ENCODE measurements at regions not wholly inside any gene's neighbourhood (a gene's known extent, or its start where the extent isn't known, plus 50 kb on each side); places are given as distances from the start of the nearest gene placed in this dataset.

DNA sequence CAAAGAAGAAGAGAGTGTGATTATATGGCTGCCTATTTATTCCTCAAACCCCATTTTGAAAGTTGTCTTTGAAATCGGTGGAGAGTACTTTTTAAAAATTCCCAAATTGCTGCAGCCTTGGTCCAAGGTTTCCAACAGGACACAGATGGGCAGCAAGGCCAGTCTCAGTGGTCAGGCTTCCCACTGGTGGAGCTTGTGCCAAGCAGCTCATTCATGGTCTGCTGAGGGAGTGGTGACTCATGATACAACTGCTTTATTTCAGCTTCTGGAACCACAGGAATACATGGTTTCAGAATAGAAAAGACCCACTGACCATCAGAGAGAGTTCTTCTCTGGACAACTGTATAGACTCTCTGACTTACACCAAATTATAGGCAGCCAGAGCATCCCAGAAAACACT is 673.1 kb upstream of the KLF4 start:
- H3K4me3 ChIP-seq (ENCODE audit: low read depth in 1 of 3, low read length in 3 of 3): no peak overlapping the region
- H3K27me3 ChIP-seq (ENCODE audit: control insufficient read depth in 4 of 4, insufficient read depth in 4 of 4, low read length in 3 of 4): no peaks in the 10 kb centered on the region
- no peak for DNase-seq (ENCODE audit: low spot score)
- no peaks in the 10 kb centered on the region for H3K36me3 ChIP-seq (ENCODE audit: control insufficient read depth in 4 of 4, insufficient read depth in 3 of 4, low read depth in 1 of 4, low read length in 3 of 4)
- H3K4me1 ChIP-seq (ENCODE audit: control insufficient read depth in 4 of 4, insufficient read depth in 4 of 4, low read length in 3 of 4): peaks cover 0 to 7% (median 4%) of the 10 kb centered on the region in 4 donors
- WGBS: 90% methylated on average over 1 of the region's 1 CpG
- TF ChIP-seq RXRA (IDR thresholded peaks at IDR 0.05): no peak
- TF ChIP-seq RAD21 (IDR thresholded peaks at IDR 0.05): no peak
- H3K27ac ChIP-seq (ENCODE audit: low read depth in 1 of 2, low read length in 2 of 2): no peak overlapping the region
- no peaks in the 10 kb centered on the region for H3K9me3 ChIP-seq (ENCODE audit: control insufficient read depth in 4 of 4, low read length in 3 of 4)
- H3K9ac ChIP-seq (ENCODE audit: low read depth in 1 of 2, low read length in 2 of 2): no peak overlapping the region

DNA sequence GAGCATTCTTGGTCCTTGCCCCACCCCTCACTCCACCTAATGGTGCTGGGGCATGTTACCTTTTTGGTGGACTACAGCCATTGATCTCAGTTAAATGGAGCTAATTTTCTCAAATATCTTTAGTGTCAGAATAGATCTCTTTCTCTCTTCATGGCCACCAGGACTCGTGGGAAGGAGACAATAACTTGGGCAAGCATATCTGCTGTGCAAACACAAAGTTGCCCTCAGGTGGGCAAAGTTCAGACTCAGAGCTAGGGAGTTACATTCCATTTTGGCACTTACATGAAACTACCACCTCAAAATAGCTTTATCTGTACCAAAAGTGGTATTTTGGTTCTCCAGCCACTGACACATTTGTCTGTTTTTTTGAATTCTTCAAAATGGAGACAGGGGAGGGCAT is 671.9 kb upstream of the KLF4 start:
- H3K36me3 ChIP-seq (ENCODE audit: control insufficient read depth in 4 of 4, insufficient read depth in 3 of 4, low read depth in 1 of 4, low read length in 3 of 4): no peaks in the 10 kb centered on the region
- TF ChIP-seq HNF4A (conservative IDR thresholded peaks at IDR 0.05) (peak; percentile 38 to 54), FOXA1 (IDR thresholded peaks at IDR 0.05) (no peak)
- TF ChIP-seq, protein P1, sequence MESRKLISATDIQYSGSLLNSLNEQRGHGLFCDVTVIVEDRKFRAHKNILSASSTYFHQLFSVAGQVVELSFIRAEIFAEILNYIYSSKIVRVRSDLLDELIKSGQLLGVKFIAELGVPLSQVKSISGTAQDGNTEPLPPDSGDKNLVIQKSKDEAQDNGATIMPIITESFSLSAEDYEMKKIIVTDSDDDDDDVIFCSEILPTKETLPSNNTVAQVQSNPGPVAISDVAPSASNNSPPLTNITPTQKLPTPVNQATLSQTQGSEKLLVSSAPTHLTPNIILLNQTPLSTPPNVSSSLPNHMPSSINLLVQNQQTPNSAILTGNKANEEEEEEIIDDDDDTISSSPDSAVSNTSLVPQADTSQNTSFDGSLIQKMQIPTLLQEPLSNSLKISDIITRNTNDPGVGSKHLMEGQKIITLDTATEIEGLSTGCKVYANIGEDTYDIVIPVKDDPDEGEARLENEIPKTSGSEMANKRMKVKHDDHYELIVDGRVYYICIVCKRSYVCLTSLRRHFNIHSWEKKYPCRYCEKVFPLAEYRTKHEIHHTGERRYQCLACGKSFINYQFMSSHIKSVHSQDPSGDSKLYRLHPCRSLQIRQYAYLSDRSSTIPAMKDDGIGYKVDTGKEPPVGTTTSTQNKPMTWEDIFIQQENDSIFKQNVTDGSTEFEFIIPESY (IDR thresholded peaks at IDR 0.05): no peak
- no peaks in the 10 kb centered on the region for H3K27me3 ChIP-seq (ENCODE audit: control insufficient read depth in 4 of 4, insufficient read depth in 4 of 4, low read length in 3 of 4)
- H3K4me1 ChIP-seq (ENCODE audit: control insufficient read depth in 4 of 4, insufficient read depth in 4 of 4, low read length in 3 of 4): peaks cover 0 to 7% (median 4%) of the 10 kb centered on the region in 4 donors
- no peak overlapping the region for H3K9ac ChIP-seq (ENCODE audit: low read depth in 1 of 2, low read length in 2 of 2)
- H3K27ac ChIP-seq (ENCODE audit: low read depth in 1 of 2, low read length in 2 of 2): no peak overlapping the region
- no peaks in the 10 kb centered on the region for H3K9me3 ChIP-seq (ENCODE audit: control insufficient read depth in 4 of 4, low read length in 3 of 4)
- DNase-seq (ENCODE audit: low spot score): no peak
- H3K4me3 ChIP-seq (ENCODE audit: low read depth in 1 of 3, low read length in 3 of 3): no peak overlapping the region
- WGBS: 20% methylated on average over 1 of the region's 1 CpG

DNA sequence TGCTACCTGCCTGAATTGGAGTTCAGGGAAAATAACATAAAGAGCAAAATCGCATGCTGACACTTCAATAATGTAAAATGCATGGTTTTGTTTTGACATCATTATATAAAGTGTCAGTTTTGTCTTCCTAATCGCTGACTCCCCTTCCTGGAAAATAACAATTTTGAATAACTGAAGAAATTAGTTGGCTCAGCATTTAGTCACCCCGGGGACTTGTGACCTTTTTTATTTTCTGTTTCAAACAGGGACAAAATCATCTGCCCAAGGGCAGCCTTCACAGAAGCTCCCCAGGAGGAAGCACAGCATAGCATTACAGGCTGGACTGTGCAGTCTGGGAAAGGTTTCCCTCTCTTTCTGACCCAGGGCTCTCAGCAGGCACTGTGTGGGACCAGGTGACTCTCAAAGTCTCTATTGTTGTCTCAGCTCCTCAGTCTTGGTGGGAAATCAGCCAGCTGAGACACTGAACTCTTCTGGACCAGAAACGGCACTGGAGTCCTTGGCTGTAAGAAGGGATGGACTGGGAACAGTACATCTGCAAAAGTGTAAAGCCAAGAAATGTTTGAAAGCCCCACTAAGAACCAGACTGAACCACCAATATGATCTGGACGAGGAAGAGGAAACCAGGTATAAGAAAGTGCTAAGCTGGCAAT is 671.3 kb upstream of the KLF4 start:
- H3K4me3 ChIP-seq (ENCODE audit: low read depth in 1 of 3, low read length in 3 of 3): no peak overlapping the region
- H3K9me3 ChIP-seq (ENCODE audit: control insufficient read depth in 4 of 4, low read length in 3 of 4): no peaks in the 10 kb centered on the region
- H3K9ac ChIP-seq (ENCODE audit: low read depth in 1 of 2, low read length in 2 of 2): no peak overlapping the region
- no peaks in the 10 kb centered on the region for H3K36me3 ChIP-seq (ENCODE audit: control insufficient read depth in 4 of 4, insufficient read depth in 3 of 4, low read depth in 1 of 4, low read length in 3 of 4)
- no peak overlapping the region for H3K27ac ChIP-seq (ENCODE audit: low read depth in 1 of 2, low read length in 2 of 2)
- 59% methylated on average over 5 of the region's 5 CpGs for WGBS
- H3K27me3 ChIP-seq (ENCODE audit: control insufficient read depth in 4 of 4, insufficient read depth in 4 of 4, low read length in 3 of 4): no peaks in the 10 kb centered on the region
- H3K4me1 ChIP-seq (ENCODE audit: control insufficient read depth in 4 of 4, insufficient read depth in 4 of 4, low read length in 3 of 4): peaks cover 0 to 7% (median 4%) of the 10 kb centered on the region in 4 donors
- TF ChIP-seq EGR1 (IDR thresholded peaks at IDR 0.05; ENCODE audit: low read depth in 2 of 2) (no peak), TAF1 (conservative IDR thresholded peaks at IDR 0.05) (no peak), GABPA (IDR thresholded peaks at IDR 0.05 in 1 of 2, conservative IDR thresholded peaks at IDR 0.05 in 1 of 2) (no peak), RAD21 (IDR thresholded peaks at IDR 0.05) (no peak), YY1 (IDR thresholded peaks at IDR 0.05) (no peak), NR2F2 (IDR thresholded peaks at IDR 0.05) (no peak), FOXA2 (IDR thresholded peaks at IDR 0.05) (no peak), RXRA (IDR thresholded peaks at IDR 0.05) (no peak)
- TF ChIP-seq, protein P1 (IDR thresholded peaks at IDR 0.05): no peak
- TF ChIP-seq, protein P2, sequence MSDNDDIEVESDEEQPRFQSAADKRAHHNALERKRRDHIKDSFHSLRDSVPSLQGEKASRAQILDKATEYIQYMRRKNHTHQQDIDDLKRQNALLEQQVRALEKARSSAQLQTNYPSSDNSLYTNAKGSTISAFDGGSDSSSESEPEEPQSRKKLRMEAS (IDR thresholded peaks at IDR 0.05): no peak
- TF ChIP-seq, protein P3, sequence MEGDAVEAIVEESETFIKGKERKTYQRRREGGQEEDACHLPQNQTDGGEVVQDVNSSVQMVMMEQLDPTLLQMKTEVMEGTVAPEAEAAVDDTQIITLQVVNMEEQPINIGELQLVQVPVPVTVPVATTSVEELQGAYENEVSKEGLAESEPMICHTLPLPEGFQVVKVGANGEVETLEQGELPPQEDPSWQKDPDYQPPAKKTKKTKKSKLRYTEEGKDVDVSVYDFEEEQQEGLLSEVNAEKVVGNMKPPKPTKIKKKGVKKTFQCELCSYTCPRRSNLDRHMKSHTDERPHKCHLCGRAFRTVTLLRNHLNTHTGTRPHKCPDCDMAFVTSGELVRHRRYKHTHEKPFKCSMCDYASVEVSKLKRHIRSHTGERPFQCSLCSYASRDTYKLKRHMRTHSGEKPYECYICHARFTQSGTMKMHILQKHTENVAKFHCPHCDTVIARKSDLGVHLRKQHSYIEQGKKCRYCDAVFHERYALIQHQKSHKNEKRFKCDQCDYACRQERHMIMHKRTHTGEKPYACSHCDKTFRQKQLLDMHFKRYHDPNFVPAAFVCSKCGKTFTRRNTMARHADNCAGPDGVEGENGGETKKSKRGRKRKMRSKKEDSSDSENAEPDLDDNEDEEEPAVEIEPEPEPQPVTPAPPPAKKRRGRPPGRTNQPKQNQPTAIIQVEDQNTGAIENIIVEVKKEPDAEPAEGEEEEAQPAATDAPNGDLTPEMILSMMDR (IDR thresholded peaks at IDR 0.05; ENCODE audit: low read depth, low read length, missing input control): no peak
- TF ChIP-seq, protein P4, sequence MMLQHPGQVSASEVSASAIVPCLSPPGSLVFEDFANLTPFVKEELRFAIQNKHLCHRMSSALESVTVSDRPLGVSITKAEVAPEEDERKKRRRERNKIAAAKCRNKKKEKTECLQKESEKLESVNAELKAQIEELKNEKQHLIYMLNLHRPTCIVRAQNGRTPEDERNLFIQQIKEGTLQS (IDR thresholded peaks at IDR 0.05): no peak
- no peak for DNase-seq (ENCODE audit: low spot score)
